OCI-LY7 (cell line): ENCODE measurements at regions not wholly inside any gene's neighbourhood (a gene's known extent, or its start where the extent isn't known, plus 50 kb on each side); places are given as distances from the start of the nearest gene placed in this dataset.

Experiments
- BruUV-seq: library from RNA; stranded (reverse); fragments of 400-500 nt; replicated peaks from 2 replicates; lab custom pipeline; 2021; lab: Mats Ljungman, UMichigan
- CTCF ChIA-PET: fragments of 300-600 bp; sonication (Branson Sonifier 250); formaldehyde crosslinking; loops from one replicate; lab custom pipeline; 2022; ENCODE audit warnings: antibody characterized with exemption; ENCODE audit not compliant: unreplicated experiment; lab: Charles Lee
- POLR2A ChIA-PET: fragments of 300-600 bp; sonication (Branson Sonifier 250); formaldehyde crosslinking; loops from one replicate; lab custom pipeline; 2022; ENCODE audit warnings: antibody characterized with exemption; lab: Charles Lee
- DNase-seq: peaks from one replicate; pipeline ENCODE4 v3.0.0-alpha.2; 2015; ENCODE audit warnings: low spot score
- H2AFZ ChIP-seq: fragments of 200-600 bp; sonication (generic), shearing (Covaris generic); 2 replicates; pipeline ENCODE4 v1.6.1; 2014; ENCODE audit warnings: mild to moderate bottlenecking, antibody characterized with exemption, low read length, moderate library complexity
- H3K27ac ChIP-seq: fragments of 200-600 bp; sonication (generic); 2 replicates; pipeline ENCODE4 v1.5.1; 2014; ENCODE audit warnings: mixed run types, low read depth, mild to moderate bottlenecking, moderate library complexity, low read length, inconsistent platforms; ENCODE audit not compliant: poor library complexity, severe bottlenecking
- H3K36me3 ChIP-seq: fragments of 200-600 bp; sonication (generic); 2 replicates; pipeline ENCODE4 v1.6.1; 2014; ENCODE audit warnings: mild to moderate bottlenecking, antibody characterized with exemption, low read length, moderate library complexity, mixed read lengths; ENCODE audit not compliant: insufficient read depth
- H3K4me1 ChIP-seq: fragments of 200-600 bp; sonication (generic); 2 replicates; pipeline ENCODE4 v1.5.1; 2014; ENCODE audit warnings: mild to moderate bottlenecking, low read length; ENCODE audit not compliant: insufficient read depth, poor library complexity, severe bottlenecking
- H3K4me2 ChIP-seq: fragments of 200-600 bp; sonication (generic); 2 replicates; pipeline ENCODE4 v1.6.1; 2014; ENCODE audit warnings: mild to moderate bottlenecking, low read length
- H3K4me3 ChIP-seq: fragments of 200-600 bp; sonication (generic); 2 replicates; pipeline ENCODE4 v1.5.1; 2014; ENCODE audit warnings: mild to moderate bottlenecking, low read depth, low read length; ENCODE audit not compliant: poor library complexity, severe bottlenecking
- H3K79me2 ChIP-seq: fragments of 200-600 bp; sonication (generic); 2 replicates; pipeline ENCODE4 v1.6.1; 2016; ENCODE audit warnings: low read depth, mild to moderate bottlenecking, low read length, moderate library complexity, mixed read lengths; ENCODE audit not compliant: insufficient read depth
- H3K9me2 ChIP-seq: fragments of 200-600 bp; sonication (generic); 2 replicates; pipeline ENCODE4 v1.6.1; 2016; ENCODE audit warnings: mild to moderate bottlenecking, low read length, mixed read lengths; ENCODE audit not compliant: insufficient read depth
- H3K9me3 ChIP-seq: fragments of 200-600 bp; sonication (generic); 2 replicates; pipeline ENCODE4 v1.6.1; 2014; ENCODE audit warnings: mild to moderate bottlenecking, mixed run types, low read length, mixed read lengths
- H4K20me1 ChIP-seq: fragments of 200-600 bp; sonication (generic); 2 replicates; pipeline ENCODE4 v1.6.1; 2014; ENCODE audit warnings: mild to moderate bottlenecking, antibody characterized with exemption, low read length, moderate library complexity, mixed read lengths; ENCODE audit not compliant: insufficient read depth
- EZH2phosphoT487 ChIP-seq: fragments of 200-600 bp; sonication (generic); IDR thresholded peaks from 2 replicates; pipeline ENCODE4 v1.6.1; 2018; ENCODE audit warnings: low read depth, borderline replicate concordance, mild to moderate bottlenecking, mixed run types, antibody characterized with exemption, low read length, moderate library complexity, mixed read lengths
- intact Hi-C: fragments of 100-400 bp; cut with micrococcal nuclease; formaldehyde crosslinking; loops from one replicate; pipeline ENCODE4 v1.10.0; 2022; ENCODE audit not compliant: unreplicated experiment
- TF ChIP-seq, protein P1 (sequence below): fragments of 200-600 bp; sonication (generic); conservative IDR thresholded peaks from 2 replicates; pipeline ENCODE4 v1.5.1; 2014; ENCODE audit warnings: mild to moderate bottlenecking, antibody characterized with exemption, low read length, moderate library complexity, mixed read lengths

DNA sequence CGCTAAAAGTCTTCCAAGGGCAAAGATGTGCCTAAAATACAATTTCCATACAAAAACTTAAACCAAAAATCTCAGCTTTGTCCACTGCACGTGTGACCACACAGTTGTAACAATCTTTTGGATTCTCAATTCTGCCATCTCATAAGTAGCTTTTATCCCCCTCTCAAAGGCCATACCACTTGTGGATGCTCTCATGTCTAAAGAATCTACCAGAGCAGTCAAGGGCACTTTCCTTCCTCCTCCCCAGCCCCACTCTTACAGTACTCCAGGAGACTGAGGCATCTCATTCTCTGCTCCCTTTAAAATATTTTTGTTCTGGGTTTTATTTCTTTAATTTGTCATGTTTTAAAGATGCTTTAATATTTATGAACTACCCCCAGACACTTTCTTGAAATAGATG lies 102.3 kb upstream of the PFN2 start:
- intact Hi-C loops: no loop called here
- ChIA-PET CTCF (no interaction called here), POLR2A (no interaction called here)
- Histone ChIP-seq H3K4me2 (no peak overlapping the region), H3K36me3 (no peaks in the 10 kb centered on the region), H3K9me3 (no peaks in the 10 kb centered on the region), H3K27ac (no peak overlapping the region), H3K4me3 (no peak overlapping the region), H4K20me1 (no peaks in the 10 kb centered on the region), H3K4me1 (no peaks in the 10 kb centered on the region), H3K9me2 (no peaks in the 10 kb centered on the region), H2AFZ (no peak overlapping the region), H3K79me2 (no peaks in the 10 kb centered on the region)
- DNase-seq: no peak
- BruUV-seq: no TSS peak
- TF ChIP-seq, protein P1, sequence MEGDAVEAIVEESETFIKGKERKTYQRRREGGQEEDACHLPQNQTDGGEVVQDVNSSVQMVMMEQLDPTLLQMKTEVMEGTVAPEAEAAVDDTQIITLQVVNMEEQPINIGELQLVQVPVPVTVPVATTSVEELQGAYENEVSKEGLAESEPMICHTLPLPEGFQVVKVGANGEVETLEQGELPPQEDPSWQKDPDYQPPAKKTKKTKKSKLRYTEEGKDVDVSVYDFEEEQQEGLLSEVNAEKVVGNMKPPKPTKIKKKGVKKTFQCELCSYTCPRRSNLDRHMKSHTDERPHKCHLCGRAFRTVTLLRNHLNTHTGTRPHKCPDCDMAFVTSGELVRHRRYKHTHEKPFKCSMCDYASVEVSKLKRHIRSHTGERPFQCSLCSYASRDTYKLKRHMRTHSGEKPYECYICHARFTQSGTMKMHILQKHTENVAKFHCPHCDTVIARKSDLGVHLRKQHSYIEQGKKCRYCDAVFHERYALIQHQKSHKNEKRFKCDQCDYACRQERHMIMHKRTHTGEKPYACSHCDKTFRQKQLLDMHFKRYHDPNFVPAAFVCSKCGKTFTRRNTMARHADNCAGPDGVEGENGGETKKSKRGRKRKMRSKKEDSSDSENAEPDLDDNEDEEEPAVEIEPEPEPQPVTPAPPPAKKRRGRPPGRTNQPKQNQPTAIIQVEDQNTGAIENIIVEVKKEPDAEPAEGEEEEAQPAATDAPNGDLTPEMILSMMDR: no peak
- no peak for TF ChIP-seq EZH2phosphoT487

DNA sequence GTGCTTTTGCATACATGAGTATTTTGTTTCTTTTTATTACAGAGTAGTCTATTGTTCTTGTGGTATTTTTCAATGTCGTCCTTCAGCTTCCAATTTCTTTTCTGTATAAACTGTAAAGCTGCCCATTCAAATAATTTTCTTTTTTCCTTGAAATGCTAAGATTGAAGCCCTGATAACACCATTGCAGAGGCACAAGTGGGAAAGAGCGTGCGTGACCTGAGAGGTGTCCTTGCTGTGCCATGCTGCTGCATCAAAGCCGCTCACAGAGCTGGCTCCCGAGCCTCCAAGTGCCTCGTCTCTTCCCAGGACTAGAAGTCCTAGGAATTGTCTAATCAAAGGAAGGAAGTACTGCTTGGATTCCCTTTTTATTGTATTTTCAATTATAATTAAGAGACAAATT lies 101.9 kb upstream of the PFN2 start:
- Histone ChIP-seq H2AFZ (no peak overlapping the region), H3K9me2 (no peaks in the 10 kb centered on the region), H4K20me1 (no peaks in the 10 kb centered on the region), H3K79me2 (no peaks in the 10 kb centered on the region), H3K4me2 (no peak overlapping the region), H3K4me1 (no peaks in the 10 kb centered on the region), H3K9me3 (no peaks in the 10 kb centered on the region), H3K36me3 (no peaks in the 10 kb centered on the region), H3K4me3 (no peak overlapping the region), H3K27ac (no peak overlapping the region)
- BruUV-seq: no TSS peak
- no peak for TF ChIP-seq EZH2phosphoT487
- TF ChIP-seq, protein P1: no peak
- no peak for DNase-seq
- ChIA-PET CTCF (no interaction called here), POLR2A (interaction anchor here (0.5 kb wide), 1 partner anchor 878 kb away, joined by 3 read pairs; no protein-coding TSS in a partner anchor)
- intact Hi-C loops: no loop called here

DNA sequence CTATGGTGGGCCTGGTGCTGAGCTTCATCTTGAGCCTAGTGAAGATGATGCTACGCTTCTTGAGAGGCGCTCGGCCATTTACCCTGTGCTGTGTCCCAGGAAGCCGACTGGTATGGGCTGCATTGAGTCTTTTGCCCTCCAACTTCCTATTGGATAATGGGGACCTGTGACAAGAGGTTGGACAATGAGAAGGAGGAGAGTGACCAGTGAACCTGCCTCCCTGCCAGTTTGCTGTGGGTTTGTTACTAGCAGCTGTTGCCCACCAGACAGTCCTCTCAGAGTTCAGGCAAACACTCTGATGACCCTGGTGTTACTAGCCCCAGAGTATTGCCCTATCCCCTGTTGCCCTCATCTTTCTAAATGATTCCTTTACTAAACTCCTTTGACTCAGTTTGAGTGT lies 99.6 kb upstream of the PFN2 start:
- Histone ChIP-seq H3K27ac (no peak overlapping the region), H3K4me3 (no peak overlapping the region), H3K9me2 (no peaks in the 10 kb centered on the region), H2AFZ (no peak overlapping the region), H3K4me1 (no peaks in the 10 kb centered on the region), H3K36me3 (no peaks in the 10 kb centered on the region), H3K9me3 (no peaks in the 10 kb centered on the region), H3K4me2 (no peak overlapping the region), H3K79me2 (no peaks in the 10 kb centered on the region), H4K20me1 (no peaks in the 10 kb centered on the region)
- TF ChIP-seq EZH2phosphoT487: no peak
- TF ChIP-seq, protein P1: no peak
- intact Hi-C loops: no loop called here
- BruUV-seq: no TSS peak
- POLR2A ChIA-PET: no interaction called here
- CTCF ChIA-PET: no interaction called here
- no peak for DNase-seq
